MG63 (cell line): ENCODE measurements at regions not wholly inside any gene's neighbourhood (a gene's known extent, or its start where the extent isn't known, plus 50 kb on each side); places are given as distances from the start of the nearest gene placed in this dataset.

Experiments used
- DNase-seq: peaks from one replicate; pipeline ENCODE4 v3.0.0-alpha.2; 2020
- H3K27me3 ChIP-seq: fragments of 250-450 bp; sonication (Bioruptor Pico); 2 replicates; pipeline ENCODE4 v1.5.1; 2020; ENCODE audit warnings: mild to moderate bottlenecking, moderate library complexity
- H3K36me3 ChIP-seq: fragments of 250-450 bp; sonication (Bioruptor Pico); 2 replicates; pipeline ENCODE4 v1.5.1; 2020; ENCODE audit warnings: mild to moderate bottlenecking, moderate library complexity
- H3K4me3 ChIP-seq: fragments of 250-450 bp; sonication (Bioruptor Pico); 2 replicates; pipeline ENCODE4 v1.5.1; 2020; ENCODE audit warnings: mild to moderate bottlenecking, moderate library complexity
- H3K9me3 ChIP-seq: fragments of 250-450 bp; sonication (Bioruptor Pico); 2 replicates; pipeline ENCODE4 v1.5.1; 2020; ENCODE audit warnings: mild to moderate bottlenecking, moderate library complexity

DNA sequence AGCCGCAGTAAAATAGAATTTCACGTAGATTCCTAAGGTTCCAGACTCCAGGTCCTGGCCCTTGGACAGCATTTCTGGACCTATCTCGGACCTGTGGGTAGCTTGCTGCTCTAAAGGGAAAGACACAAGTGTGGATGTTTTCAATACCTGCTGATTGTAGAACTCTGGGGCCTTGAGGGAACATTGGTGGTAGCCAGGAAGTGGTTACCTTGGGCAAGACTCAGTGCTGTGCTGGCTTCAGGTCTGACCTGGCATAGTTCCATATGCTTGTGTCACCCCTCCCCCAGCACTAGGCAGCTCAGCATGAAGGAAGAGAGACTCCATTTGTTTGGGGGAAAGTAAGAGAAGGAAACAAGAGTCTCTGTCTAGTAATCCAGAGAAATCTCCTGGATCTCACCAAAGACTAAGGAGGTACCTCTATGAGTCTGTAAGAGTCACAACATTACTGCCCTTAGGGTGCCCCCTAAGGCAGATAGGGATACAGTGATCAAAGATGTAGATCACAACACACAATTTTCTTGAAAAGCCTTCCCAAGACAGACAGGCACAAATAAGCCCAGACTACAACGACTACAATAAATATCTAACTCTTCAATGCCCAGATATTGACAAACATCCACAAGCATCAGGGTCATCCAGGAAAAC is 398.8 kb downstream of the TGFB2 start:
- no peak for DNase-seq
- no peaks in the 10 kb centered on the region for H3K36me3 ChIP-seq
- H3K4me3 ChIP-seq = no peak overlapping the region
- no peaks in the 10 kb centered on the region for H3K27me3 ChIP-seq
- H3K9me3 ChIP-seq = peaks cover 8% of the 10 kb centered on the region; the same call in 1 of the 2 replicates

DNA sequence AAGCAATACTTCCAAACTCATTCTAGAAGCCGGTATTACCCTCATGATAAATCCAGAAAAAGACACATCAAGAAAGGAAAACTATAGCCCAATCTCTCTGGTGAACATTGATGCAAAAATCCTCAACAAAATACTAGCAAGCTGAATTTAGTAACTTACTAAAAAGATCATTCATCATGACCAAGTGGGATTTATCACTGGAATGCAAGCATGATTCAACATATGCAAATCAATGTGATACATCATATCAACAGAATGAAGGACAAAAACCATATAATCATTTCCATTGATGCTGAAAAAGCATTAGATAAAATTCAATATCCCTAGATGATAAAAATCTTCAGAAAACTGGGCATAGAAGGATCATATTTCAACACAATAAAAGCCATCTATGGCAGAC is 402.9 kb downstream of the TGFB2 start:
- Histone ChIP-seq H3K9me3 (peaks cover 8% of the 10 kb centered on the region; the same call in 1 of the 2 replicates), H3K27me3 (no peaks in the 10 kb centered on the region), H3K4me3 (no peak overlapping the region), H3K36me3 (no peaks in the 10 kb centered on the region)
- DNase-seq = no peak

DNA sequence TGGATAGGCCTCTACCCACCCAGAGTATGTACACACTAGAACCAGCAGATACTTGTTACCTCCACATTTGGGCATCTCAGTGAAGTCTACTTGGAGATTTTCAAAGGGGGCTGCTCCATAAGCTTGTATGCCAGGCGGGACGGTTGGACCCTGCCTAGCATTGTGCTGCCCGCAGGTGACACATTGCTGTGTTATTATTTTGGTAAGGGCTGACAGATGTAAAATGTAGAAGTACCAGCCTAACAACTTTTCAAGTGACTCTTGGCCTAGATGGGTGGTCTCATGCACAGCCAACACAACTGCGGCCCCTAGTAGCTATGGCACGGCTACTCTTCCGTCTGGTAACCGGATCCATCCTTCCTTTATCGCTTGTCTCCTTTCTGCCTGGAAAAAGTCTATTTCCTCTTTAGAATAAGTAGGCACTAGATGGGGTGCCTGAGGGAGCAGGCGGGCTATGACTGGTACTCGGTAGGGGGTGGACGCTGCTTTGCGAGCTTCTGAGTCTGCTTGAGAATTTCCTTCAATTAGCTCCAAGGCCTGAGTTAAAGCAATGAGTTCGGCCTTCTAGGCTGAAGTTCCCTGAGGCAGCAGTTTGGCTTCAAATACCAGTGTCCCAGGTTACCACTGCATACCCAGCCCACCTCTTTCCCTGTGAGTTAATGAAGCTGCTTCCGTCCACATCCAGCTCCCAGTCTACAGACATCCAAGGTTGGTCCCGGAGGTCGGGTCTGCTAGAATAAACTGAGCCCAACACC is 405.3 kb downstream of the TGFB2 start:
- no peaks in the 10 kb centered on the region for H3K36me3 ChIP-seq
- H3K9me3 ChIP-seq = peaks cover 10% of the 10 kb centered on the region; the same call in 1 of the 2 replicates
- H3K27me3 ChIP-seq = no peaks in the 10 kb centered on the region
- DNase-seq = no peak
- no peak overlapping the region for H3K4me3 ChIP-seq

DNA sequence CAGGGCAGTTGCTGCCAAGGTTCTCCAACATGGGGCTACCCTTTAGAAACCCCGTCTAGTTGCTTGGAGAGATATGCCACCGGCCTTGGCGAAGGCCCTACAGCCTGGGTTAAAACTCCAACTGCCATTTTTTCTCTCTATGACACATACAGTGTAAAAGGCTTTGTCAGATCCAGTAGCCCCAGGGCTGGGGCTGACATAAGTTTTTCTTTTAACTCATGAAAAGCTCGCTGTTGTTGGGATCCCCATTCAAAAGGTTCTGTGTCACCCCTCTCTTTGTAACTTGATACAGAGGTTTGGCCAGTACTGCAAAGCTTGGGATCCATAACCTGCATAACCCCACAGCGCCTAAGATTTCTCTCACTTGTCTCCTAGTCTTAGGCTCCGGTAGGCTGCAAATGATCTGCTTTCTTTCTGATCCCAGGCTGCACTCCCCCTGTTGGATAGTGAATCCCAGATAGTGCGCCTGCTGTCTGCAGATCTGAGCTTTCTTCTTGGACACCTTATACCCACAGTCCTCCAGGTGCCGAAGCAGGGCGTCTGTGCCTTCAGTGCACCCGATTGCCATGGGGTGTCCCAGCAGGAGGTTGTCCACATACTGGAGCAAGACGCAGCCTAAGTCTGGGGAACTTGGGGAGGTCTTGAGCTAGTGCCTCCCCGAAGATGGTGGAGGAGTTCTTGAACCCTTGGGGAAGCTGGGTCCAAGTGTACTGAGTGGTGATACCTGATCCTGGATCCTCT is 406.2 kb downstream of the TGFB2 start:
- H3K27me3 ChIP-seq = no peaks in the 10 kb centered on the region
- no peak for DNase-seq
- peaks cover 5% of the 10 kb centered on the region; the same call in 1 of the 2 replicates for H3K9me3 ChIP-seq
- no peak overlapping the region for H3K4me3 ChIP-seq
- no peaks in the 10 kb centered on the region for H3K36me3 ChIP-seq

DNA sequence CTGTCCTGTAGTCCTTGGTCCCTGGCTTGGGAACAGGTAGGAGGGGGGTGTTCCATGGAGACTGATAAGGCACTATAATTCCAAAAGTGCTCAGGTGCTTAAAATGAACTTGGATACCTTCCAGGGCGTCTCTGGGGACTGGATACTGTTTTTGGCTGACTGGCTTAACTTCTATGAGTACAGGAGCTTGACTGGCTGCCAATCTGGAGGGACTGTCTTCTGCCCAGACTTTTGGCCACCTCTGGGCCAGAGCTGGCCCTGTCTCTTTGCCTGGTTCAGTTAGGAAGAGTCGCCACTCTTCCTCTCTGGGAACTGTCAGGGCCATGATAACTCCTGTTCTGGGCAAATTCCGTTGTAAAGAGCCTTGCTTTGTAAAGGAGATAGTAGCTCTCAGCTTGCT is 407.0 kb downstream of the TGFB2 start:
- H3K4me3 ChIP-seq = no peak overlapping the region
- peaks cover 5% of the 10 kb centered on the region; the same call in 1 of the 2 replicates for H3K9me3 ChIP-seq
- H3K27me3 ChIP-seq = no peaks in the 10 kb centered on the region
- no peak for DNase-seq
- no peaks in the 10 kb centered on the region for H3K36me3 ChIP-seq

DNA sequence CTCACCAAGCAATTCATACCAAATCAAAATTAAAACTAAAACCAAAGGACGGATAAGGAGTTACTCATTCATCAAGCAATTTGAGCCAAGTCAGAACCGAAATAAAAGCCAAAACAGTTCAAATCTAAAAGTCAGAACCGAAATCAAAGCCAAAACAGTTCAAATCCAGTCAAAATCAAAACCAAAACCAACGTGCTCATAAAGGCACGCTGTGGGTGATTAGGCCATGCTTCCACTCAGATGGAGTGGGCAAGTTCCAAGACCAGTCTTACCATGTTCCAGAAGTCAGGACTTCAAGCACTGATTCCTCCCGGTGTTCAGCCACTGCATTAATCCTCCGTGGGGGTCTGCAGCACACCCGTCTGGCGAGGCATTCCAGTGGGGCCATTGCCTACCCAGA is 409.3 kb downstream of the TGFB2 start:
- no peak for DNase-seq
- Histone ChIP-seq H3K36me3 (no peaks in the 10 kb centered on the region), H3K27me3 (no peaks in the 10 kb centered on the region), H3K9me3 (peaks cover 5% of the 10 kb centered on the region; the same call in 1 of the 2 replicates), H3K4me3 (no peak overlapping the region)

DNA sequence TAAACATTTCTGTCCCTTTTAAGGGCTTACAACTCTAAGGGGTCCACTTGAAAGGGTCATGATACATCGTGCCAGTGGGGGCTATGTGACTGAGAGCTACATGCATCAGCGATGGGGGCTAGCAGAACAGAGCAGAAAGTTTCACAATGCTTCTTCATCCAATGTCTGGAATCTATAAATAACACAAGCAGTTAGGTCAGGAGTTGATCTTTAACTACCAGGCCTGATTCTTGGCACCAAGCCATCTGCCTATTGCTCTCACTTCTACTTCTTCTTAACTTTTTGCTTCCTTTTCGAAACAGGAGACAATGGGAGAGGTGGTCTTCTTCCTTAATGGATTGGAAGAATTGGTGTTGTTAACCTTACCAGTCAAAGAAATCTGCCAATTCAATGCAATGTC is 410.0 kb downstream of the TGFB2 start:
- DNase-seq = no peak
- no peak overlapping the region for H3K4me3 ChIP-seq
- peaks cover 5% of the 10 kb centered on the region; the same call in 1 of the 2 replicates for H3K9me3 ChIP-seq
- H3K36me3 ChIP-seq = no peaks in the 10 kb centered on the region
- no peaks in the 10 kb centered on the region for H3K27me3 ChIP-seq

GRCh38 chr1:218759795-218760194 is 413.9 kb upstream of the LYPLAL1 start:
- Histone ChIP-seq H3K27me3 (no peaks in the 10 kb centered on the region), H3K9me3 (peaks cover 5% of the 10 kb centered on the region; the same call in 1 of the 2 replicates), H3K36me3 (no peaks in the 10 kb centered on the region), H3K4me3 (no peak overlapping the region)
- no peak for DNase-seq

- DNase-seq = no peak
- H3K27me3 ChIP-seq = no peaks in the 10 kb centered on the region
- no peak overlapping the region for H3K4me3 ChIP-seq
- H3K9me3 ChIP-seq = no peaks in the 10 kb centered on the region
- H3K36me3 ChIP-seq = no peaks in the 10 kb centered on the region
These were observed 412.8 kb upstream of the LYPLAL1 start for GRCh38 chr1:218760601-218761570.

- Histone ChIP-seq H3K27me3 (no peaks in the 10 kb centered on the region), H3K4me3 (no peak overlapping the region), H3K9me3 (no peaks in the 10 kb centered on the region), H3K36me3 (no peaks in the 10 kb centered on the region)
- DNase-seq = no peak
These were observed 410.1 kb upstream of the LYPLAL1 start for GRCh38 chr1:218763538-218763937.

- H3K36me3 ChIP-seq = no peaks in the 10 kb centered on the region
- H3K9me3 ChIP-seq = no peaks in the 10 kb centered on the region
- no peak overlapping the region for H3K4me3 ChIP-seq
- no peaks in the 10 kb centered on the region for H3K27me3 ChIP-seq
- DNase-seq = no peak
These were observed 407.9 kb upstream of the LYPLAL1 start for GRCh38 chr1:218765753-218766152.

DNA sequence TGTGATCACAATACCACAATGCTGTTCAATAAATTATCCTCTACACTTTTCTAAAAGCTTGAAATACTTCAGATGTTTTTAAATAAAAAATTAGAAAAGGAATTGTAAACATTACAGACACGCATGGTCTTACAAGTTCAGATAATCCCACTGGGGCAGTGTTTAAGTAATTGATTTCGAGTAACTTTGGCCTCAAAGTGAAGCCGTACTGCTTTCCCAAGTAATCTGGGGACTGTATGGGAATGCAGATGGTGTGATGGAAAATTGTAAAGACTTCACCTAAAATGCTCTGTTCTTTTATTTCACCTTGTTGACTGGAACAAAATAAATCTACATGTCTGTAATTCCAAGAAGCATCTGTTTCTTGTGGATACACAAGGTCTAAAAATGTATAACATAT is 401.7 kb upstream of the LYPLAL1 start:
- no peaks in the 10 kb centered on the region for H3K27me3 ChIP-seq
- DNase-seq = no peak
- no peaks in the 10 kb centered on the region for H3K36me3 ChIP-seq
- no peak overlapping the region for H3K4me3 ChIP-seq
- H3K9me3 ChIP-seq = no peaks in the 10 kb centered on the region

- no peak overlapping the region for H3K4me3 ChIP-seq
- no peak for DNase-seq
- H3K27me3 ChIP-seq = no peaks in the 10 kb centered on the region
- H3K36me3 ChIP-seq = no peaks in the 10 kb centered on the region
- H3K9me3 ChIP-seq = no peaks in the 10 kb centered on the region
These were observed 401.1 kb upstream of the LYPLAL1 start for GRCh38 chr1:218772575-218772974.

GRCh38 chr1:218775501-218776021 is 398.1 kb upstream of the LYPLAL1 start:
- DNase-seq = no peak
- Histone ChIP-seq H3K9me3 (no peaks in the 10 kb centered on the region), H3K36me3 (no peaks in the 10 kb centered on the region), H3K4me3 (no peak overlapping the region), H3K27me3 (no peaks in the 10 kb centered on the region)

- no peak for DNase-seq
- H3K4me3 ChIP-seq = no peak overlapping the region
- no peaks in the 10 kb centered on the region for H3K27me3 ChIP-seq
These were observed 395.2 kb upstream of the LYPLAL1 start for GRCh38 chr1:218778257-218779126.

More at GRCh38 chr1:218778257-218779126, 395.2 kb upstream of the LYPLAL1 start:
- Histone ChIP-seq H3K9me3 (no peaks in the 10 kb centered on the region), H3K36me3 (no peaks in the 10 kb centered on the region)
